ES-I3 (cell line): ENCODE measurements at regions not wholly inside any gene's neighbourhood (a gene's known extent, or its start where the extent isn't known, plus 50 kb on each side); places are given as distances from the start of the nearest gene placed in this dataset.
"Not testable (repeated sequence)": the region's sequence is repeated elsewhere in the genome, so short reads cannot be mapped to it uniquely, and the experiment has no call there.

Source experiments
- H3K36me3 ChIP-seq: 2 replicates; pipeline ENCODE4 v1.6.1; 2013; ENCODE audit warnings: mild to moderate bottlenecking, low read length, control low read depth, moderate library complexity; ENCODE audit not compliant: insufficient read depth
- H3K4me1 ChIP-seq: 2 replicates; pipeline ENCODE4 v1.6.1; 2013; ENCODE audit warnings: mild to moderate bottlenecking, control low read depth, low read length; ENCODE audit not compliant: insufficient read depth
- H3K9ac ChIP-seq: 2 replicates; pipeline ENCODE4 v1.6.1; 2013; ENCODE audit warnings: low read depth, mild to moderate bottlenecking, low read length, moderate library complexity
- H3K9me3 ChIP-seq: 2 replicates; pipeline ENCODE4 v1.6.1; 2013; ENCODE audit warnings: mild to moderate bottlenecking, low read length, moderate library complexity; ENCODE audit not compliant: control insufficient read depth, insufficient read depth

- Histone ChIP-seq H3K9ac (no peak overlapping the region), H3K4me1 (no peaks in the 10 kb centered on the region), H3K36me3 (no peaks in the 10 kb centered on the region), H3K9me3 (no peaks in the 10 kb centered on the region)
Measured at GRCh38 chr10:30752481-30752881, 122.9 kb upstream of the LYZL2 start.

- Histone ChIP-seq H3K4me1 (no peaks in the 10 kb centered on the region), H3K9ac (no peak overlapping the region), H3K9me3 (no peaks in the 10 kb centered on the region)
Measured at GRCh38 chr10:30751678-30752331, 122.3 kb upstream of the LYZL2 start.

GRCh38 chr10:30750971-30751677, 121.6 kb upstream of the LYZL2 start:
- Histone ChIP-seq H3K9ac (no peak overlapping the region), H3K36me3 (no peaks in the 10 kb centered on the region), H3K4me1 (no peaks in the 10 kb centered on the region), H3K9me3 (no peaks in the 10 kb centered on the region)

More at GRCh38 chr10:30751678-30752331, 122.3 kb upstream of the LYZL2 start:
- no peaks in the 10 kb centered on the region for H3K36me3 ChIP-seq

GRCh38 chr10:30749385-30749784, 119.8 kb upstream of the LYZL2 start:
- Histone ChIP-seq H3K9me3 (no peaks in the 10 kb centered on the region), H3K4me1 (no peaks in the 10 kb centered on the region), H3K9ac (no peak overlapping the region), H3K36me3 (no peaks in the 10 kb centered on the region)

GRCh38 chr10:30748152-30748973, 118.8 kb upstream of the LYZL2 start:
- Histone ChIP-seq H3K36me3 (no peaks in the 10 kb centered on the region), H3K9me3 (no peaks in the 10 kb centered on the region), H3K9ac (no peak overlapping the region), H3K4me1 (no peaks in the 10 kb centered on the region)

GRCh38 chr10:30747633-30748032, 118.1 kb upstream of the LYZL2 start:
- no peak overlapping the region for H3K9ac ChIP-seq
- no peaks in the 10 kb centered on the region for H3K4me1 ChIP-seq
- no peaks in the 10 kb centered on the region for H3K36me3 ChIP-seq
- no peaks in the 10 kb centered on the region for H3K9me3 ChIP-seq

GRCh38 chr10:30745953-30746352, 116.4 kb upstream of the LYZL2 start:
- Histone ChIP-seq H3K36me3 (no peaks in the 10 kb centered on the region), H3K9me3 (no peaks in the 10 kb centered on the region), H3K9ac (no peak overlapping the region), H3K4me1 (no peaks in the 10 kb centered on the region)

- H3K36me3 ChIP-seq, result no peaks in the 10 kb centered on the region
- no peaks in the 10 kb centered on the region for H3K9me3 ChIP-seq
- no peak overlapping the region for H3K9ac ChIP-seq
- H3K4me1 ChIP-seq, result no peaks in the 10 kb centered on the region
Measured at GRCh38 chr10:30744106-30744505, 114.6 kb upstream of the LYZL2 start.

- no peaks in the 10 kb centered on the region for H3K4me1 ChIP-seq
- H3K36me3 ChIP-seq, result no peaks in the 10 kb centered on the region
- no peak overlapping the region for H3K9ac ChIP-seq
- H3K9me3 ChIP-seq, result no peaks in the 10 kb centered on the region
Measured at GRCh38 chr10:30743586-30743985, 114.0 kb upstream of the LYZL2 start.

GRCh38 chr10:30742471-30742870, 112.9 kb upstream of the LYZL2 start:
- Histone ChIP-seq H3K9me3 (no peaks in the 10 kb centered on the region), H3K36me3 (no peaks in the 10 kb centered on the region), H3K4me1 (no peaks in the 10 kb centered on the region), H3K9ac (no peak overlapping the region)

- H3K9me3 ChIP-seq, H3K36me3 ChIP-seq, H3K9ac ChIP-seq, H3K4me1 ChIP-seq: not testable (repeated sequence)
Measured at GRCh38 chr10:30740774-30741173, 111.2 kb upstream of the LYZL2 start.

- Histone ChIP-seq H3K4me1 (peaks cover 5% of the 10 kb centered on the region; the same call in 1 of the 2 replicates), H3K9ac (no peak overlapping the region), H3K36me3 (no peaks in the 10 kb centered on the region), H3K9me3 (no peaks in the 10 kb centered on the region)
Measured at GRCh38 chr10:30738416-30738815, 108.9 kb upstream of the LYZL2 start.

GRCh38 chr10:30737931-30738391, 108.4 kb upstream of the LYZL2 start:
- H3K36me3 ChIP-seq, result no peaks in the 10 kb centered on the region
- H3K4me1 ChIP-seq, result peaks cover 5% of the 10 kb centered on the region; the same call in 1 of the 2 replicates
- no peak overlapping the region for H3K9ac ChIP-seq
- no peaks in the 10 kb centered on the region for H3K9me3 ChIP-seq

GRCh38 chr10:30736685-30737232, 107.2 kb upstream of the LYZL2 start:
- no peaks in the 10 kb centered on the region for H3K36me3 ChIP-seq
- H3K9ac ChIP-seq, result no peak overlapping the region
- peaks cover 5% of the 10 kb centered on the region; the same call in 1 of the 2 replicates for H3K4me1 ChIP-seq
- H3K9me3 ChIP-seq, result no peaks in the 10 kb centered on the region
